Body of pancreas (tissue), 4 donors: ENCODE measurements at regions not wholly inside any gene's neighbourhood (a gene's known extent, or its start where the extent isn't known, plus 50 kb on each side); places are given as distances from the start of the nearest gene placed in this dataset.

Experiments
- ATAC-seq: fragments of 150-250 bp; one replicate; pipeline ENCODE4 v1.9.1; 2016
- DNase-seq, 4 donors: peaks; one replicate each; pipeline ENCODE4 v3.0.0-alpha.2; 2019
- H3K27ac ChIP-seq, 4 donors: fragments of 200-600 bp; sonication (generic); 1 replicate in 3 of 4; 2 replicates in 1 of 4; pipeline versions ENCODE4 v1.5.1 to v1.6.1; 2016 to 2019; ENCODE audit warnings: mild to moderate bottlenecking in 1 of 4, mixed read lengths in 1 of 4, moderate library complexity in 1 of 4
- H3K27me3 ChIP-seq, 2 donors: fragments of 200-600 bp; sonication (generic); one replicate each; pipeline ENCODE4 v1.6.0; 2016; ENCODE audit warnings: mild to moderate bottlenecking in 1 of 2
- H3K36me3 ChIP-seq, 2 donors: fragments of 200-600 bp; sonication (generic); replicated peaks in 1 of 2; 2 replicates each; pipeline ENCODE4 v1.5.1; 2016; ENCODE audit warnings: low read depth in 2 of 2; ENCODE audit not compliant: insufficient read depth in 1 of 2
- H3K4me1 ChIP-seq: fragments of 200-600 bp; sonication (generic); one replicate; pipeline ENCODE4 v1.6.0; 2016
- H3K4me3 ChIP-seq, 2 donors: fragments of 200-600 bp; sonication (generic); 1 replicate in 1 of 2; 2 replicates in 1 of 2; pipeline ENCODE4 v1.5.1; 2016 to 2019
- H3K9me3 ChIP-seq, 3 donors: fragments of 200-600 bp; sonication (generic); 1 replicate in 2 of 3; 2 replicates in 1 of 3; pipeline ENCODE4 v1.5.1; 2016
- POLR2A ChIP-seq, 3 donors: fragments of 450-650 bp; IDR thresholded peaks; one replicate each; pipeline ENCODE4 v1.6.1; 2016; ENCODE audit warnings: antibody characterized with exemption in 3 of 3, mild to moderate bottlenecking in 2 of 3
- WGBS, 2 donors: methylation state at CpG; one replicate each; pipeline ENCODE4 v1.1.5; 2017; 5-methylcytosine and 5-hydroxymethylcytosine counted together
- intact Hi-C: fragments of 100-400 bp; cut with DNase I; formaldehyde crosslinking; loops from one replicate; pipeline ENCODE4 v1.15.1; 2023
- TF ChIP-seq, protein P1 (sequence below), 7 experiments: fragments of 450-650 bp in 4 of 7; fragments of 200-600 bp in 3 of 7; sonication (generic) in 3 of 7; IDR thresholded peaks; one replicate each; pipeline ENCODE4 v1.5.1; 2016 to 2019; ENCODE audit warnings: antibody characterized with exemption in 7 of 7

DNA sequence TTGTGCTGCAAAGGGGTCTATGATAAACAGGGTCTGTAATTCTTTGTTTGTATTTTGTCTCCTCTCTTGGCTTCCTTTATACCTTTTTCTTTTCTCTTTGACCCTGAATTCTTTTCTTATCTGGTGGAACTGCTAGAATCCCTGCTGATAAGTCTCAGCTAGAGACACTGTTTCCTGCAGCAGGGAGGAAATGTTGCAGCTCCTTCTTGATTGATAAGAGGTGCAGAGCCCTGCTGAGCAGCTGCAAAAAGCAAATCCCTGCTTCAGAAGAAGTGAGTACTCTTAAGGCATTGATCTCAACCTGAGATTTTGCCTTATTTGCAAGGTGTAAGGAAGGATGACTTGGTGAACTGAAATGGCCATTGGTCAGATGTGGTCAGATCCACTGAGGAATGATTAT is 167.8 kb downstream of the NUP35 start:
- Histone ChIP-seq H3K27ac (no peak overlapping the region), H3K4me3 (no peak overlapping the region), H3K4me1 (no peaks in the 10 kb centered on the region), H3K36me3 (no peaks in the 10 kb centered on the region), H3K27me3 (no peaks in the 10 kb centered on the region), H3K9me3 (no peaks in the 10 kb centered on the region)
- intact Hi-C loops = no loop called here
- ATAC-seq (no peak), DNase-seq (no peak)
- TF ChIP-seq POLR2A (IDR thresholded peaks at IDR 0.05) = no peak
- TF ChIP-seq, protein P1, sequence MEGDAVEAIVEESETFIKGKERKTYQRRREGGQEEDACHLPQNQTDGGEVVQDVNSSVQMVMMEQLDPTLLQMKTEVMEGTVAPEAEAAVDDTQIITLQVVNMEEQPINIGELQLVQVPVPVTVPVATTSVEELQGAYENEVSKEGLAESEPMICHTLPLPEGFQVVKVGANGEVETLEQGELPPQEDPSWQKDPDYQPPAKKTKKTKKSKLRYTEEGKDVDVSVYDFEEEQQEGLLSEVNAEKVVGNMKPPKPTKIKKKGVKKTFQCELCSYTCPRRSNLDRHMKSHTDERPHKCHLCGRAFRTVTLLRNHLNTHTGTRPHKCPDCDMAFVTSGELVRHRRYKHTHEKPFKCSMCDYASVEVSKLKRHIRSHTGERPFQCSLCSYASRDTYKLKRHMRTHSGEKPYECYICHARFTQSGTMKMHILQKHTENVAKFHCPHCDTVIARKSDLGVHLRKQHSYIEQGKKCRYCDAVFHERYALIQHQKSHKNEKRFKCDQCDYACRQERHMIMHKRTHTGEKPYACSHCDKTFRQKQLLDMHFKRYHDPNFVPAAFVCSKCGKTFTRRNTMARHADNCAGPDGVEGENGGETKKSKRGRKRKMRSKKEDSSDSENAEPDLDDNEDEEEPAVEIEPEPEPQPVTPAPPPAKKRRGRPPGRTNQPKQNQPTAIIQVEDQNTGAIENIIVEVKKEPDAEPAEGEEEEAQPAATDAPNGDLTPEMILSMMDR (IDR thresholded peaks at IDR 0.05) = no peak

DNA sequence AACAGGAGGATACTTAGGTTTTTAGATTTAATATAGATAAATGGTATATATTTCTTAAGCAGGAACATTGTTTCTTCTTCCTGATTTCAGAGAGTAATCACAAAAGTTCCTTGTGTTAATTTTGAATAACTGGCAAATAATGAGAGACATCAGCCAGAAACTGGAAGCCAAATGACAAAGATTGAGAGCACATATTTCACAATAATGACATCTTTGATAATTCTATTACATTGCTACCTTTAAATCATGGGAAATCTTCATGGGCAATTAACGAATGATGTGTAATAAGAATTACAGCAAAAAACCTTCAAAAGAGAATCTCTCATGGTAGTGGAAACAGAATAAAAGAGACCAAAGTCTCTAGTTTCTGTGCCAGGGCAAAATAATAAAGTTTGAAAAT is 215.1 kb downstream of the NUP35 start:
- no peaks in the 10 kb centered on the region for H3K36me3 ChIP-seq
- H3K4me1 ChIP-seq = no peaks in the 10 kb centered on the region
- H3K9me3 ChIP-seq = no peaks in the 10 kb centered on the region
- intact Hi-C loops = no loop called here
- ATAC-seq (no peak), DNase-seq (no peak)
- TF ChIP-seq, protein P1 (IDR thresholded peaks at IDR 0.05) = no peak
- TF ChIP-seq POLR2A (IDR thresholded peaks at IDR 0.05) = no peak
- H3K27ac ChIP-seq = no peak overlapping the region
- H3K27me3 ChIP-seq = no peaks in the 10 kb centered on the region
- WGBS, 2 donors = 74 to 75% methylated on average over 1 of the region's 1 CpG
- H3K4me3 ChIP-seq = no peak overlapping the region

DNA sequence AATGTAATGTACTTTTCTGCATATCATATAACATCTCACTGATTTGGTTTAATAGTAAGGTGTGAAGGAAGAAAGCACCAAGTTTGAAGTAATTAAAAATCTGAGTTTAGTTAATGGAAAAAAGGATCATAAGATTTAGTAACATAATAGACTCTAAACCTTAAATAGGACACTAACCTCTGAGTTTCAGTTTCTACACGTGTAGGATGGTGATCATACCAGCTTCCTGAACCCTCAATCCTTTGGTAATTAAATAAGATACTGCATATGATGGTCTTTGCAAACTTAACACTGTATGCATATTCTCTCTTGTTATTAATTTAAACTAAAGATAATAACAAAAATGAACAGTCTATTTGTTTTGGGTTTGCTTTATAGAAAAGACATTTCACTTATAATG is 216.8 kb downstream of the NUP35 start:
- TF ChIP-seq POLR2A (IDR thresholded peaks at IDR 0.05) = no peak
- TF ChIP-seq, protein P1 (IDR thresholded peaks at IDR 0.05) = no peak
- Histone ChIP-seq H3K27me3 (no peaks in the 10 kb centered on the region), H3K4me1 (no peaks in the 10 kb centered on the region), H3K9me3 (no peaks in the 10 kb centered on the region), H3K4me3 (no peak overlapping the region), H3K27ac (no peak overlapping the region), H3K36me3 (no peaks in the 10 kb centered on the region)
- no peak for ATAC-seq
- 69 to 73% methylated on average over 1 of the region's 1 CpG for WGBS, 2 donors
- intact Hi-C loops = no loop called here
- no peak for DNase-seq

DNA sequence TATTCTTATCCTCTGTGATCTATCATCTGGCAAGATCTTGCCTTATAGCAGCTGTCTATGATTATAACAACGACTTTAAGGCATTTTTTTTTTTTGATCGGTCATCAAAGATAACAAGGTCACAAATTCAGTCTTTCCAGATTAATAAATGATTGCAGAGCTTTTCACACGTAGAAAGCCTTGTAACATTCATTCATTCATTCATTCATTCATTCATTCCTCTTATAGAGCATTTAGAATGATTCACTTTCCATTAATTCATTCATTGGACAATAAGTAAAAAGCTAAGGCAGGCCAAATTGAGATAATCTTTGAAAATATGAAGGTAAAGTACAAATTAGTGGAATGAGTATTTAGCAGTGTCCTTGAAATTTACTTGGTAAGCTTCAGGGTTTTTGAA is 223.7 kb downstream of the NUP35 start:
- DNase-seq (no peak), ATAC-seq (no peak)
- no peaks in the 10 kb centered on the region for H3K4me1 ChIP-seq
- no peaks in the 10 kb centered on the region for H3K27me3 ChIP-seq
- no peak overlapping the region for H3K4me3 ChIP-seq
- intact Hi-C loops = no loop called here
- H3K36me3 ChIP-seq = no peaks in the 10 kb centered on the region
- no peaks in the 10 kb centered on the region for H3K9me3 ChIP-seq
- no peak overlapping the region for H3K27ac ChIP-seq
- WGBS, 2 donors = 57 to 59% methylated on average over 3 of the region's 3 CpGs
- TF ChIP-seq POLR2A (IDR thresholded peaks at IDR 0.05) = no peak
- TF ChIP-seq, protein P1 (IDR thresholded peaks at IDR 0.05) = no peak

DNA sequence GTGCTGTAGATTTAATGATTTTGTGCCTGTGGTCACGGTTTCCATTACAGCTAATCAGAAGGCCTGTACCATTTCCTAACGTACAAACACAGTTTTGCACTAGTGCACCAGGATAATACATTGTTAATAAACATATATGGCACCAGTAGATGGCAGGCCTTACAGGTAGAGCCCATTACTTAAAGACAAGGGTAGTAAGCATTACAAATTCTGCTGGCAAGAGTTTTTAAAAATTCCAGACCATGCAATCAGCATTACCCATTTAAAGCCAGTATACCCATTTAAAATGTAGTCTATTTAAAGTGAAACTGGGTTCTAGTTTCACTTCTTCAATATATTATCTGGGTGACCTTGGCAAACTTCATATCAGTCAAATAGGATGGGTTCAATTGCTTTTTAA is 224.2 kb downstream of the NUP35 start:
- Histone ChIP-seq H3K9me3 (no peaks in the 10 kb centered on the region), H3K27me3 (no peaks in the 10 kb centered on the region), H3K36me3 (no peaks in the 10 kb centered on the region), H3K4me1 (no peaks in the 10 kb centered on the region), H3K27ac (no peak overlapping the region), H3K4me3 (no peak overlapping the region)
- intact Hi-C loops = no loop called here
- ATAC-seq = no peak
- TF ChIP-seq, protein P1 (IDR thresholded peaks at IDR 0.05) = no peak
- TF ChIP-seq POLR2A (IDR thresholded peaks at IDR 0.05) = no peak
- no peak for DNase-seq
- WGBS, 2 donors = 87 to 89% methylated on average over 2 of the region's 2 CpGs
